ENCODE measurements at regions not wholly inside any gene's neighbourhood (a gene's known extent, or its start where the extent isn't known, plus 50 kb on each side); places are given as distances from the start of the nearest gene placed in this dataset.

DNA sequence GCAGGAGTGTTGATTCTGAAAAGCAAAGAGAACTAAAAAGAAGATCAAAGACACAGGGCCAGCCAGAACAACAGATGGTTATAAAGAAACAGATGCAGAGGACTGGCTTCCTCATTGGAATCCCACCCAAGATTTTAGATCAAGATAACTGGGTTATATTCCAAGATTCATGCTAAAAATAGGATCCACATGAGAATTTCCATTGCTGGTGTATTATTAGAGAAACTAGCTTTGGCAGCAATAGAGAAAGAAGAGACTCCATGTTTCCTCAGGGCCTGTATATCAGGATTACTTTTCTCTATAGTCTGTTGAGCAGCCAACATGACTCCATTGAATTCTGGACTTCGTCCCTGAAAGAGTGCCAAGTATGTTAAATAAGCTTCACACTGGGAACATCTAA is 367.3 kb downstream of the TUSC1 start:
- FAIRE-seq (no peak), DNase-seq (ENCODE audit: low spot score) (no peak), ATAC-seq (no peak)
- Histone ChIP-seq H3K4me3 (replicated peaks in 1 of 3; ENCODE audit: insufficient read depth in 1 of 3, low read depth in 2 of 3, low read length in 3 of 3) (no peak overlapping the region), H4K20me1 (ENCODE audit: insufficient read depth, low read length) (no peaks in the 10 kb centered on the region), H3K27ac (ENCODE audit: extremely low read length, insufficient read depth, low read length) (no peak overlapping the region), H3K4me2 (ENCODE audit: low read depth, low read length) (no peak overlapping the region), H3K79me2 (ENCODE audit: insufficient read depth, low read length) (no peaks in the 10 kb centered on the region), H2AFZ (ENCODE audit: low read length) (no peak overlapping the region), H3K4me1 (ENCODE audit: insufficient read depth, low read length) (no peaks in the 10 kb centered on the region), H3K36me3 (replicated peaks in 1 of 2; ENCODE audit: control insufficient read depth in 1 of 2, insufficient read depth in 2 of 2, low read length in 2 of 2) (no peaks in the 10 kb centered on the region), H3K9ac (ENCODE audit: insufficient read depth, low read depth, low read length) (no peak overlapping the region), H3K27me3 (ENCODE audit: control insufficient read depth in 1 of 2, insufficient read depth in 2 of 2, low read length in 2 of 2) (no peaks in the 10 kb centered on the region; a peak in 1 of 5 replicates), H3K9me3 (ENCODE audit: low read length) (peaks cover 40% of the 10 kb centered on the region)
- intact Hi-C loops (cut with micrococcal nuclease; ENCODE audit: unreplicated experiment) = no loop called here
- CTCF ChIA-PET (ENCODE audit: low intra/inter-chr PET ratio, low total read pairs) = no interaction called here
- in situ Hi-C loops (cut with HindIII; ENCODE audit: extremely low pct_ligation_motif_present, low pct_unique_long_range_greater_than_20kb) = no loop called here
- no TSS peak for BruUV-seq (replicated peaks)
- POLR2A ChIA-PET = no interaction called here
- 17% methylated on average over 1 of the region's 1 CpG for WGBS (ENCODE audit: low lambda C conversion rate)
- TF ChIP-seq, protein P1, sequence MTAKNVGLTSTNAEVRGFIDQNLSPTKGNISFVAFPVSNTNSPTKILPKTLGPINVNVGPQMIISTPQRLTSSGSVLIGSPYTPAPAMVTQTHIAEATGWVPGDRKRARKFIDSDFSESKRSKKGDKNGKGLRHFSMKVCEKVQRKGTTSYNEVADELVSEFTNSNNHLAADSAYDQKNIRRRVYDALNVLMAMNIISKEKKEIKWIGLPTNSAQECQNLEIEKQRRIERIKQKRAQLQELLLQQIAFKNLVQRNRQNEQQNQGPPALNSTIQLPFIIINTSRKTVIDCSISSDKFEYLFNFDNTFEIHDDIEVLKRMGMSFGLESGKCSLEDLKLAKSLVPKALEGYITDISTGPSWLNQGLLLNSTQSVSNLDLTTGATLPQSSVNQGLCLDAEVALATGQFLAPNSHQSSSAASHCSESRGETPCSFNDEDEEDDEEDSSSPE (CRISPR knock-in tag; IDR thresholded peaks at IDR 0.05) = no peak
- TF ChIP-seq CBX5 (CRISPR knock-in tag; IDR thresholded peaks at IDR 0.05; ENCODE audit: borderline replicate concordance) (no peak), PHF21A (CRISPR knock-in tag; IDR thresholded peaks at IDR 0.05) (no peak), CENPX (CRISPR knock-in tag; IDR thresholded peaks at IDR 0.05) (no peak), FOXM1 (CRISPR knock-in tag; IDR thresholded peaks at IDR 0.05) (no peak), SP1 (IDR thresholded peaks at IDR 0.05) (no peak), SP1 (CRISPR knock-in tag; IDR thresholded peaks at IDR 0.05) (no peak), ZNF775 (CRISPR knock-in tag; IDR thresholded peaks at IDR 0.05; ENCODE audit: borderline replicate concordance) (no peak), GTF2F1 (IDR thresholded peaks at IDR 0.05; ENCODE audit: low read length) (no peak), NR2C2 (CRISPR knock-in tag; IDR thresholded peaks at IDR 0.05; ENCODE audit: borderline replicate concordance) (no peak), ELF3 (CRISPR knock-in tag; IDR thresholded peaks at IDR 0.05) (no peak), RBM22 (optimal IDR thresholded peaks at IDR 0.05; ENCODE audit: low read length) (no peak), MYC (CRISPR knock-in tag; IDR thresholded peaks at IDR 0.05; ENCODE audit: borderline replicate concordance) (no peak)
- TF ChIP-seq, protein P2, sequence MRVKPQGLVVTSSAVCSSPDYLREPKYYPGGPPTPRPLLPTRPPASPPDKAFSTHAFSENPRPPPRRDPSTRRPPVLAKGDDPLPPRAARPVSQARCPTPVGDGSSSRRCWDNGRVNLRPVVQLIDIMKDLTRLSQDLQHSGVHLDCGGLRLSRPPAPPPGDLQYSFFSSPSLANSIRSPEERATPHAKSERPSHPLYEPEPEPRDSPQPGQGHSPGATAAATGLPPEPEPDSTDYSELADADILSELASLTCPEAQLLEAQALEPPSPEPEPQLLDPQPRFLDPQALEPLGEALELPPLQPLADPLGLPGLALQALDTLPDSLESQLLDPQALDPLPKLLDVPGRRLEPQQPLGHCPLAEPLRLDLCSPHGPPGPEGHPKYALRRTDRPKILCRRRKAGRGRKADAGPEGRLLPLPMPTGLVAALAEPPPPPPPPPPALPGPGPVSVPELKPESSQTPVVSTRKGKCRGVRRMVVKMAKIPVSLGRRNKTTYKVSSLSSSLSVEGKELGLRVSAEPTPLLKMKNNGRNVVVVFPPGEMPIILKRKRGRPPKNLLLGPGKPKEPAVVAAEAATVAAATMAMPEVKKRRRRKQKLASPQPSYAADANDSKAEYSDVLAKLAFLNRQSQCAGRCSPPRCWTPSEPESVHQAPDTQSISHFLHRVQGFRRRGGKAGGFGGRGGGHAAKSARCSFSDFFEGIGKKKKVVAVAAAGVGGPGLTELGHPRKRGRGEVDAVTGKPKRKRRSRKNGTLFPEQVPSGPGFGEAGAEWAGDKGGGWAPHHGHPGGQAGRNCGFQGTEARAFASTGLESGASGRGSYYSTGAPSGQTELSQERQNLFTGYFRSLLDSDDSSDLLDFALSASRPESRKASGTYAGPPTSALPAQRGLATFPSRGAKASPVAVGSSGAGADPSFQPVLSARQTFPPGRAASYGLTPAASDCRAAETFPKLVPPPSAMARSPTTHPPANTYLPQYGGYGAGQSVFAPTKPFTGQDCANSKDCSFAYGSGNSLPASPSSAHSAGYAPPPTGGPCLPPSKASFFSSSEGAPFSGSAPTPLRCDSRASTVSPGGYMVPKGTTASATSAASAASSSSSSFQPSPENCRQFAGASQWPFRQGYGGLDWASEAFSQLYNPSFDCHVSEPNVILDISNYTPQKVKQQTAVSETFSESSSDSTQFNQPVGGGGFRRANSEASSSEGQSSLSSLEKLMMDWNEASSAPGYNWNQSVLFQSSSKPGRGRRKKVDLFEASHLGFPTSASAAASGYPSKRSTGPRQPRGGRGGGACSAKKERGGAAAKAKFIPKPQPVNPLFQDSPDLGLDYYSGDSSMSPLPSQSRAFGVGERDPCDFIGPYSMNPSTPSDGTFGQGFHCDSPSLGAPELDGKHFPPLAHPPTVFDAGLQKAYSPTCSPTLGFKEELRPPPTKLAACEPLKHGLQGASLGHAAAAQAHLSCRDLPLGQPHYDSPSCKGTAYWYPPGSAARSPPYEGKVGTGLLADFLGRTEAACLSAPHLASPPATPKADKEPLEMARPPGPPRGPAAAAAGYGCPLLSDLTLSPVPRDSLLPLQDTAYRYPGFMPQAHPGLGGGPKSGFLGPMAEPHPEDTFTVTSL (CRISPR knock-in tag; IDR thresholded peaks at IDR 0.05; ENCODE audit: borderline replicate concordance) = no peak
- TF ChIP-seq, protein P3, sequence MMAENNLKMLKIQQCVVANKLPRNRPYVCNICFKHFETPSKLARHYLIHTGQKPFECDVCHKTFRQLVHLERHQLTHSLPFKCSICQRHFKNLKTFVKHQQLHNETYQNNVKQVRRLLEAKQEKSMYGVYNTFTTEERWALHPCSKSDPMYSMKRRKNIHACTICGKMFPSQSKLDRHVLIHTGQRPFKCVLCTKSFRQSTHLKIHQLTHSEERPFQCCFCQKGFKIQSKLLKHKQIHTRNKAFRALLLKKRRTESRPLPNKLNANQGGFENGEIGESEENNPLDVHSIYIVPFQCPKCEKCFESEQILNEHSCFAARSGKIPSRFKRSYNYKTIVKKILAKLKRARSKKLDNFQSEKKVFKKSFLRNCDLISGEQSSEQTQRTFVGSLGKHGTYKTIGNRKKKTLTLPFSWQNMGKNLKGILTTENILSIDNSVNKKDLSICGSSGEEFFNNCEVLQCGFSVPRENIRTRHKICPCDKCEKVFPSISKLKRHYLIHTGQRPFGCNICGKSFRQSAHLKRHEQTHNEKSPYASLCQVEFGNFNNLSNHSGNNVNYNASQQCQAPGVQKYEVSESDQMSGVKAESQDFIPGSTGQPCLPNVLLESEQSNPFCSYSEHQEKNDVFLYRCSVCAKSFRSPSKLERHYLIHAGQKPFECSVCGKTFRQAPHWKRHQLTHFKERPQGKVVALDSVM (CRISPR knock-in tag; IDR thresholded peaks at IDR 0.05) = no peak
- TF ChIP-seq, protein P4, sequence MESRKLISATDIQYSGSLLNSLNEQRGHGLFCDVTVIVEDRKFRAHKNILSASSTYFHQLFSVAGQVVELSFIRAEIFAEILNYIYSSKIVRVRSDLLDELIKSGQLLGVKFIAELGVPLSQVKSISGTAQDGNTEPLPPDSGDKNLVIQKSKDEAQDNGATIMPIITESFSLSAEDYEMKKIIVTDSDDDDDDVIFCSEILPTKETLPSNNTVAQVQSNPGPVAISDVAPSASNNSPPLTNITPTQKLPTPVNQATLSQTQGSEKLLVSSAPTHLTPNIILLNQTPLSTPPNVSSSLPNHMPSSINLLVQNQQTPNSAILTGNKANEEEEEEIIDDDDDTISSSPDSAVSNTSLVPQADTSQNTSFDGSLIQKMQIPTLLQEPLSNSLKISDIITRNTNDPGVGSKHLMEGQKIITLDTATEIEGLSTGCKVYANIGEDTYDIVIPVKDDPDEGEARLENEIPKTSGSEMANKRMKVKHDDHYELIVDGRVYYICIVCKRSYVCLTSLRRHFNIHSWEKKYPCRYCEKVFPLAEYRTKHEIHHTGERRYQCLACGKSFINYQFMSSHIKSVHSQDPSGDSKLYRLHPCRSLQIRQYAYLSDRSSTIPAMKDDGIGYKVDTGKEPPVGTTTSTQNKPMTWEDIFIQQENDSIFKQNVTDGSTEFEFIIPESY (CRISPR knock-in tag; IDR thresholded peaks at IDR 0.05) = no peak

Data from HepG2 (cell line).